ENCODE measurements at regions not wholly inside any gene's neighbourhood (a gene's known extent, or its start where the extent isn't known, plus 50 kb on each side); places are given as distances from the start of the nearest gene placed in this dataset.
A peak's percentile ranks its signal among the peaks of the same experiment; 100 is the strongest.

DNA sequence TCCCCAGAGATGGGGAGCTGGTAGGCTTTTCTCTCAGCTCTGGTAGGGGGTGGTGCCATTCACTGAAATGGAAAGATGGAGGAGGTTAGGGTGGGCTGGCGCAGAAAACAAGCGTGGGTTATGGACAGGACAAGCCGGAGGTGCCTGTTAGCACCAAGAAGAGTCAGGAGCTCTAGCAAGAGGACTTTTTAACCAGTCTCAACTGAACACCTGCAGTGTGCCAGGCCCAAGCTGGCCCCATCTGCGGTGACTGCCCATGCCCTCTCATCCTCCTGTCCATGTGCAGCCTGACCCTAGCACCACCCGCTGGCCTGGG, 254.4 kb downstream of the RHOU start:
- no peak for DNase-seq (ENCODE audit: low read depth)

DNA sequence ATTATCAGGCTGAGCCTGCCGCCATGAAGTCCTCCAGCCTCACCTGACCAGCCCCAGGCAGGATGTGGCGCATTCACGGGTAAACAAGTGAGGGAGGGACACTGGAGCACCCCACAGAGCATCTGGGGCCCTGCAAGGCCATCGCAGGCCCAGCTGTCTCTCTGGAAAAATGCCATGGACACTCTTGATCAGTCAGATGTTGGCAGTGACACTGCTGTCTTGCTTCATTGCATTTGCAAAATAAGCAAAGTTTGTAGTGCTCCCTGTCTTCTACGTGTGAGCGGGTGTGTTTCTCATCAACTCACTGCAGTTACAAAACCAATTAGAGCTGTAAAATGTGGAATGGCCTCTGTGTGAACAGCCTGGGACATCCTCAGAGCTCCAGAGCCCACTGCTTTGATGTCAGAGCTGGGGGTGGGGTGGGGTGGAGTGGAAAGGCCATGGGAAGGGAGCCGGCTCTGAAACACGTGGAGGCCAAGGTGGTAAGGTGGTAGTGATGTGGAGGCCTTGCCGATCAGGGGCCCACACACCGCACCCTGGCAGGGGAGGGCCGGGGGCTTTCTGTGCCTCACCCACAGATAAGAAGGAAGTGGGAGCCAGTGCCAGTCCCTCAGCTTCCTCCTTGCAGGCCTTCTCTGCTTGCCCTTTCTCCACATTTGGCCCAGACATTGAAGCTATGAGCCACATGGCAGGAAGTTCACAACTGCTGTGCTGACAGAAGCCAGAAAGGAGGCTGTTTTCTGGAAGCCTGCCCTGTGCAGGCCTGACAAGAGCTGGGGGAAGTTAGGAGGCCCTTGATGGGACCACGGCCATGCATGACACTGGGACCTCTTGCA, 254.9 kb downstream of the RHOU start:
- peak; percentile 51 for DNase-seq (ENCODE audit: low read depth)

GRCh38 chr1:228990906-228991569, 255.8 kb downstream of the RHOU start:
- no peak for DNase-seq (ENCODE audit: low read depth)

DNA sequence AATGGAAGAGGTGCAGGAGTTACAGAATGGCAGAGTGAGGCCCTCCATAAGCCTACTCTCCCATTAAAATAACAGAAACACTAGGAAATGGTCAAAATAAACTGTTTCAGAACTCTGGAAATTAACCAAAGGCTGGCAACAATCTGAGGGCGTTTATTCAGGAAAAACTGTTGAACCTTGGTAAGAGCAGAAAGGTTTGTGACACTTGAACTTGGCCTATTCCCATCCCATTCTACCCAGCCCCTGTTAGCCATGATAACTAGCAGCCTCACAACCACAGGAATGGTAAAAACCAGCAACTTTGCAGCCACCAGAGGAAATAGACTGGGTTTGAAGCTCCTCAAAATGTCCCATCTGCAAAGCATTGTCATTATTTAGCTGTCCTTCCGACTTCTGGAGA, 256.8 kb downstream of the RHOU start:
- DNase-seq (ENCODE audit: low read depth) = no peak

- DNase-seq (ENCODE audit: low read depth) = no peak
Measured at GRCh38 chr1:228992907-228993535, 257.7 kb downstream of the RHOU start.

DNA sequence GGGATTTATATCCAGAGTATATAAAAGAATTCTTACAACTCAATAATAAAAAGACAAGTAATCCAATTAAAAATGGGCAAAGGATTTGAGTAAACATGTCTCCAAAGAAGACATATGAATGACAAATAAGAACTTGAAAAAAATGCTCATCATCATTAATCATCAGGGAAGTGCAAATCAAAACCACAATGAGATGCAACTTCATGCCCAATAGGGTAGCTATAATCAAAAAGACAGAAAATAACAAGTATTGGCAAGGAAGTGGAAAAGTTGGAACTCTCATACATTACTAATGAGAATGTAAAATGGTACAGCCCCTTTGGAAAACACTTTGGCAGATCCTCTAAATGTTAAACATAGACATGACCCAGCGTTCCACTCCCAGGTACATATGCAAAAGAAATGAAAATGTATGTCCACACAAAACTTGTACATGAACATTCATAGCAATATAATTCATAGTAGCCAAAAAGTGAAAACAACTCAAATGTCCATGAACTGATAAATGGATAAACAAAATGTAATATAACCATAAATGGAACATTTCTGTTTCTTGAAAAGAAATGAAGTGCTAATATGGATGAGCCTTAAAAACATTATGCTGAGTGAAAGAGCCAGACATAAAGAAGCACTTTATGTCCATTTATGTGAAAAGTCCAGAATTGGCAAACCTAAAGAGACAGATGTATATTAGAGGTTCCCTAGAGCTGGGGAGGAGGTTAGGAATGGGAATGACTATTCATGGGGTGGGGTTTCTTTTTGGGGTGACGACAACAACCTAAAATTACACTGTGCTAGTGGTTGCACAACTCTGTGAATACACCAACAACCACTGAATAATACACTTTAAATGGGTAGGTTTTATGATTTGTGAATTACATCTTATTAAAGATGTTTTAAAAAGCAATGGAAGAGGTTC, 259.7 kb downstream of the RHOU start:
- no peak for DNase-seq (ENCODE audit: low read depth)

DNA sequence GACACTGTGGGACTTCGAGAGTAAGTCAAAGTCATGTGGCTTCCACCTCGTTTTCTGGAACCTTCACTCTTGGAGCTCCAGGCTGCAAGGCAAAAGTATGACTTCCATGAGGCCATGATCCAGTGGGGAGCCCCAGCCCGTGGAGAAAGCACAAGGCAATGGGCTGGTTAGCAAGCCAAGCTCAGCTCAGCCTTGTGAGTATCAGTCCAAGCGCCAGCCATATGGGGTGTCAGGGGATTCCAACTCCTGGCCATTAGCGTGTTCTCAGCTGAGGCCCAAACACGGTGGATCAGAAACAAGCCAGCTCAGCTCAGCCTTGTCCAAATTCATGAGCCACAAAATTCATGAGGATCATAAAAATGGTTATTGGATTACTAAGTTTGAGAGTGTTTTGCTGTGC, 261.0 kb downstream of the RHOU start:
- no peak for DNase-seq (ENCODE audit: low read depth)

DNA sequence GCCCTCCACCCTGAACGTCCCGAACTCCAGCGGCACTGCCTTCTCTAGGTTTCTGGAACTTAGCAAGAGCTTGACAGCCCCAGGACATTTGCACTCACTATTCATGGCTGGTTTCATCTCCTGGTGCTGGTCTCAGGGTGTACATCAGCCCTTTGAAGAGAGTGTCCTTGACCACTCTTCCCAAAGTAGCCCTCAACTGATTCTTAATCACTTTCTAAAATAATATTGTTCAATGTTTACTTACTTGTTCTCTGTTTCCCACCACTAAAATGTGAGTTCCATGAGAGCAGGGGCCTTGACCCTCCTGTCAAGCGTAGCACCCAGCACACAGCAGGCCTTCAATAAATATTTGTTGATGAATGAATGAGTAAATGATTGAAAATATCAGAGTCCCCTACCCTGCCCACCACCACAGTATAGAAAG, 262.5 kb downstream of the RHOU start:
- DNase-seq (ENCODE audit: low read depth) = no peak

GRCh38 chr1:228998179-228998578, 262.9 kb downstream of the RHOU start:
- DNase-seq (ENCODE audit: low read depth) = no peak

- no peak for DNase-seq (ENCODE audit: low read depth)
Measured at GRCh38 chr1:228999446-229000170, 264.3 kb downstream of the RHOU start.

DNA sequence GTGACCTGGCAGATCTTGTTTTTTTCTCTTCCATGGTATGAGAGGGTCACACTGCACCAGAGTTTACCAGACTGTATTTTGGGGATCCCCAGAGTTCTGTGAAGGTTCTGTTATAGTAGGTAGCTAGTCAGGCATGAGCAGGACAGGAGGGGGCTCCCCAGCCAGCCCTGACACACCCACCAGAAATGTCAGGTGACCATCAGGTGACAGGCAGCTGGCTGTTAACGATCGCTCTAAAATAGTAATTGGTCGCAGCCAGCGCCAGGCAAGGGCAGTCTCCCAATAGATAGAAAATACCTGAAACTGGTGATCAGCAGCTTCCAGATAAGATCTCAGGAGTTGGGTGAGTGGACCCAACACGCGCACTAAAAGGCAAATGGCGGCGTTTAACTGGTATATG, 264.9 kb downstream of the RHOU start:
- no peak for DNase-seq (ENCODE audit: low read depth)

GRCh38 chr1:229001467-229002011, 266.3 kb downstream of the RHOU start:
- DNase-seq (ENCODE audit: low read depth) = no peak

DNA sequence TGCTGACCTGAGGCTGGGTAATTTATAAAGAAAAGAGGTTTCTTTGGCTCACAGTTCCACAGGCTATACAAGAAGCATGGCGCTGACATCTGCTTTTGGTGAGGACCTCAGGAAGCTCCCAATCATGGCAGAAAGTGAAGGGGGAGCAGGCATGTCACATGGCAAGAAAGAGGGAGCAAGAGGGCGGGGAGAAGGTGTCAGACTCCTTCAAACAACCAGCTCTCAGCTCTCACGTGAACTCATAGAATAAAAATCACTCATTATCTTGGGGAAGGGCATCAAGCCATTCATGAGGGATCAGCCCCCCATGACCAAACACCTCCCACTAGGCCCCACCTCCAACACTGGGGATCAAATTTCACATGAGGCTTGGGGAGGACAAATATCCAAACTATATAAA, 266.8 kb downstream of the RHOU start:
- DNase-seq (ENCODE audit: low read depth) = no peak

DNA sequence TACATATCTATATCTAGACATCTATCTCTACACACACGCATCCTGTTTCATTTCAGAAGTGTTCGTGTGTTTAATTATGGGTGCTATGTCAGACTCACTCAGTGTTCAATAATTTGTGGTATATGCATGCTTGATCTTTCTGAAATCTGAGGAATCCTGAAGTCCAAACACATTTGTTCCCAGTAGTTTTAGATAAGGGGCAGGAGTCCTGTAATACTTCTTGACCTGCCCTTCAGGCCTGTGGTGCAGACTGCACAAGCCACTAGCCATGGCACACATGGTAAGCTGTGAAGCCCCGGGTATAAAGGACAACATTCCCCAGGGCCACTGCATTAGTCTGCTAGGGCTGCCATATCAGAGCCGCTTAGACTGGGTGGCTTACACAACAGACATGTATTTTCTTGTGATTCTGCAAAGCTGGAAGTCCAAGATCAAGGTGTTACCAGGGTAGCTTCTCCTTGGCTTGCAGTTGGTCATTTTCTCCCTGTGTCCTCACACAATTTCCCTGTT, 267.2 kb downstream of the RHOU start:
- no peak for DNase-seq (ENCODE audit: low read depth)

DNA sequence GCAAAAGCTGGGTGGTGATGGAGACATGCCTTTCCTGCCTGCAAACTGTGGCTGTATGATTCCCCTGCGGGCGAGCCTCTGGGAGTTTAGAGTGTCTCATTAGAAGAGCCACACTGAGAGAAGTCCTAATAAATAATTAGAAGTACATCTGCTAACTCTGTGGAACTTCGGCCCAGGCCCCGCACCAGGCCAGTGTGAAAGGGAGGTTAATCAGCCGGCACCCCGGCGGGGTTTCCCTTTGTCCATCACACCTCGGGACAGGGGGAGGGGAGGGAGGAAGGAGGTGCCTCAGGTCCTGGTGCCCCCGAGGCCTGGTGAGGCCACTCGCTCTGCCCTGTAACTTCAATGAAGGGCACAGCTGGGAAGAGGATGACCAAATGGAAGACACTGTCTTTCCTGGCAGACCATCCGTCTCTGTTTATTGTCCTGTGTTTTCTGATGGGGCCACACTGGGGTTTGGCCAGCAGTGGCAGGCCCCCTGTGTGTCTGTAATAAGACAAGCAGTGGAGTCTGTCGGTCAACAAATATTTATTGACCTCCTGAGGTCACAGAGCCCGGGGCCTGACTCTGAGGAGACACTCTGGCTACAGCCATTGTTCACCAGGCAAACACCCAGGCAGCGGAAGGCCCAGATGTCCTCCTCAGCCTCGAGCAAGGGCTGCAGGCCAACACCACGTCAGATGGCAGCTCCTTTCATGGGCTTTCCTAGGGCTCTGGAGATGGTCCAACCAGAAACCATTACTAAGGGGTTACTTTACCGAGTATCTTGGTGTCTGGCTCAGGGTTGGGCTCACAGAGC, 267.5 kb upstream of the RAB4A start:
- no peak for DNase-seq (ENCODE audit: low read depth)

DNA sequence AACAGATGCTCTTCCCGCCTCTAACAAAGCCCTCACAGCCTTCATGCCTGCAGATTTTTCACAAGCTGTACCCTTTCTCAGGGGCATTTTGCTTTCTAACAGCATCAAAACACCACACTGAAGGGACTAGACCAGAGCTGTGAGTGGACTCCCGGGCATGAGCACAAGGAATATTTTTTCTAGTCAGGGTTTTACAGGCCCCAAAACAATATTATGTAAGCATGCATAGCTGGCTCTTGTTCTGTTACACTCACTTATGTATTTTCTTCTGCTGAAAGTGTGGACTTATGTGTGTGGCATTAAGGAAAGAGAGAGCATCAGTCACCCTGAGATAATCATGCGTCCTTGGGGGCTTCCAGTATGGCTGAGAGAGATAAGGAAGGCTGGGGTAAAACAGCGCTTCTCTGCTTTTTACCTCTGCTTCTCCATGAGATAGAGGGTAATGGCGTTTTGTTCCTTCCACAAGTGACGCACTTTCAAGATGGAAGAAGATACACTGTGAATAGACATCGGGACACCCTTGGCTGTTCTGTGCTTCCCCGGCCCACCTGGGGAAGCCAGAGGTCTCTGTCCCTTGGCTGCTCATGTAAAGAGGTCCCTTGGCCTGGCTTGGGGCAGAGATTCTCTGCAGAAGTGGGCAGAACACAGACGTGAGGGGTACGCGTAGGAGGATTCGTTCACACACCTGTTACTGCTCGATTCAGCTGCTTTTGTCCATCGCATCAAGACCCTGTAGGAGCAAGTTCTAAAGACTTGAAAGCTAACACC, 266.7 kb upstream of the RAB4A start:
- no peak for DNase-seq (ENCODE audit: low read depth)

- no peak for DNase-seq (ENCODE audit: low read depth)
Measured at GRCh38 chr1:229005097-229005496, 265.8 kb upstream of the RAB4A start.

DNA sequence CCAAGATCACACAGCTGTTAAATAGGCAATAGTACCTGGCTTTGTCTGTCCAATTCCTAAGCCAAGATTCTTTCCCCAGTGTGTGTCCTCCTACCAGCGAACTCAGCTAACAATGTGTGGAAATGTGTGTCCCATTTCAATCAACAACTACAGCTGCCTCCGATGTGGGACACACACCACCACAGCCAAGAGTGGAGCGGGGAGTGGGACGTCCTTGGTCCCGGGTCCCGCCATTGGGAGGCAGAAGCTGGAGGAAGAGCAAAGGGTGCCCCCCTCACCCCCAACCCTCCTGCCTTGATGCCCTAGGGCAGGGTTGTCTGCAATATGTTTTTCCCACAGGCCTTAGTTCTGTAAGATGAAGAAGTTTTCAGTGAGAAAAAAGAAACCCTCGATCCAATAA, 265.4 kb upstream of the RAB4A start:
- no peak for DNase-seq (ENCODE audit: low read depth)
